ENCODE measurements at regions not wholly inside any gene's neighbourhood (a gene's known extent, or its start where the extent isn't known, plus 50 kb on each side); places are given as distances from the start of the nearest gene placed in this dataset.

- no peak for DNase-seq
Measured at GRCh38 chr20:58011947-58012610, 216.4 kb downstream of the ANKRD60 start.

- DNase-seq: no peak
Measured at GRCh38 chr20:58011106-58011946, 217.1 kb downstream of the ANKRD60 start.

GRCh38 chr20:58010666-58011065, 217.8 kb downstream of the ANKRD60 start:
- DNase-seq: no peak

GRCh38 chr20:58010186-58010585, 218.3 kb downstream of the ANKRD60 start:
- no peak for DNase-seq

GRCh38 chr20:58008866-58009265, 219.6 kb downstream of the ANKRD60 start:
- no peak for DNase-seq

- DNase-seq: no peak
Measured at GRCh38 chr20:58008413-58008812, 220.0 kb downstream of the ANKRD60 start.

- DNase-seq: no peak
Measured at GRCh38 chr20:58007947-58008346, 220.5 kb downstream of the ANKRD60 start.

GRCh38 chr20:58006346-58007316, 221.8 kb downstream of the ANKRD60 start:
- no peak for DNase-seq

- DNase-seq: no peak
Measured at GRCh38 chr20:58005581-58006345, 222.7 kb downstream of the ANKRD60 start.

- DNase-seq: no peak
Measured at GRCh38 chr20:58004900-58005299, 223.6 kb downstream of the ANKRD60 start.

- DNase-seq: no peak
Measured at GRCh38 chr20:58004146-58004545, 224.3 kb downstream of the ANKRD60 start.

GRCh38 chr20:58003525-58003924, 224.9 kb downstream of the ANKRD60 start:
- DNase-seq: no peak

GRCh38 chr20:58002901-58003300, 225.6 kb downstream of the ANKRD60 start:
- DNase-seq: no peak

- DNase-seq: no peak
Measured at GRCh38 chr20:58001946-58002345, 226.5 kb downstream of the ANKRD60 start.

GRCh38 chr20:58001381-58001780, 227.1 kb downstream of the ANKRD60 start:
- no peak for DNase-seq

GRCh38 chr20:58000861-58001260, 227.6 kb downstream of the ANKRD60 start:
- no peak for DNase-seq

- no peak for DNase-seq
Measured at GRCh38 chr20:57999465-58000111, 228.9 kb downstream of the ANKRD60 start.

- no peak for DNase-seq
Measured at GRCh38 chr20:57998981-57999464, 229.4 kb downstream of the ANKRD60 start.

- DNase-seq: no peak
Measured at GRCh38 chr20:57998276-57998675, 230.2 kb downstream of the ANKRD60 start.

- peak; percentile 47 for DNase-seq
Measured at GRCh38 chr20:57996936-57997890, 231.2 kb downstream of the ANKRD60 start.
